GM18517 (cell line): ENCODE measurements at regions not wholly inside any gene's neighbourhood (a gene's known extent, or its start where the extent isn't known, plus 50 kb on each side); places are given as distances from the start of the nearest gene placed in this dataset.

Source experiments
- ATAC-seq: cut with Tn5 transposase; IDR thresholded peaks from one replicate; pipeline ENCODE4 v1.9.1; 2021; ENCODE audit warnings: mild to moderate bottlenecking, moderate library complexity; ENCODE audit not compliant: unreplicated experiment

- no peak for ATAC-seq
These were observed 178.0 kb downstream of the CEMIP2 start for GRCh38 chr9:71590362-71590761.

DNA sequence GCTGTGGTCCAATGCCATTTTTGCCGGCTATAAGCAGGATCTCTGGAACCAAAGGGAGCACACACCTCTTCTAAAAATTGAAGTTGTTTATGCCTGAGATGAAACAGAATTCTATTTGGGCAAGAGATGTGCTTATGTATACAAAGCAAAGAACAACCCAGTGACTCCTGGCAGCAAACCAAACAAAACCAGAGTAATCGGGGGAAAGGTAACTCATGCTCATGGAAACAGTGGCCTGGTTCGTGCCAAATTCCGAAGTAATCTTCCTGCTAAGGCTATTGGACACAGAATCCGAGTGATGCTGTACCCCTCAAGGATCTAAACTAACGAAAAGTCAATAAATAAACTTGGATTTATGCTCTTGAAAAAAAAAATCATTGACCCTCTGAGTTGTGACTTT lies 178.7 kb downstream of the CEMIP2 start:
- ATAC-seq, result no peak

DNA sequence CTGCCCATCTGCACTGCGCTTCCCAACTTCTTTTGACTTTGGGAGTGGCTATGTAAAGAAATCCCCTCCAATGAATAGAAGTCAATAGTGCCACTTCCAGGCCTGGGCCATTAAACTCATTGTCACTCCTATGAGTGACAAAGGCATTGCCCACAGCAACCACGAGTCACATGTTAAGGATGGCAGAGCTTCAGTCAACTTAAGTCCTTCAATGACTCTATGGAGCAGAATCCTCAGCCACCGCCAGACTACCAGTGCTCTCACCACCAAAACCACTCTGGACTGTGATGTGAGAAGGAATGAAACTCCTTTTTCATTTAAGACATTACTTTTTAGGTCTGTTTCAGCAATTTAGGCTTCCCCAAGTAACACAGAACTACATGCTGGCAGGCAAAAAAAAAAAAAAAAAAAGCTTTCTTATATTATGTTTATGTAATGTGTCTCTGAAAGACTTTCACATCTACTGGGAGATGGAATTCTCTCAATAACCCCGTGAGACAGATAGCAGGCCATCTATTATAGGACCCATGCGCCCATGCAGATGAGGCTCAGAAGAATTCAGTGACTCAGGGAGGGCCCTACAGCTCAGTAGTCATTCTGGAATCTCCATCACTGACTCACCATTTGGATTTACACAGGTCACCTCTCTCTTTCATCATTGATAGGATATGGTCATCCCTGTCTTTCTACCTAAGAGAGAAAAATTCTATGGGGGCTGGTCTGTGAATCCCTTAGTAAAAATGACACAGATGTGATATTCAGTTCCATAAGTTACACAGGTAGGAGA lies 180.5 kb downstream of the CEMIP2 start:
- no peak for ATAC-seq

DNA sequence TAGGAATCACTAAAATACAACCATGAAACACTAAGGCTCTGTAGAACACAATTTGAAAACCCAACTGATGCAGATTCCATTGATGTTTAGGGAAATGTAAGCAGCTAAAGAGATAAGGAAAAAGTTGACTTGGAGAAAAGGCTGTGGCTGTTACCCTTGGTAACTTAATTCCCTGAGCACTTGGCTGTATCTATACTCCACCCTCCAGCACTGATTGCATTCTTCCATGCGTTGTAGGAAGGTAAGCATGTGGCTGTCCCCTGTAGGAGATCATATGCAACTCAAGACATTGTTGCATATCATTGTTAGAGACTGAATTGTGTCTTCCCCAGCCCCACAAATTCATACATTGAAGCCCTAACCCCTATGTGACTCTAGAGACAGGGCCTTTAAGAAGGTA lies 184.5 kb downstream of the CEMIP2 start:
- ATAC-seq, result no peak

DNA sequence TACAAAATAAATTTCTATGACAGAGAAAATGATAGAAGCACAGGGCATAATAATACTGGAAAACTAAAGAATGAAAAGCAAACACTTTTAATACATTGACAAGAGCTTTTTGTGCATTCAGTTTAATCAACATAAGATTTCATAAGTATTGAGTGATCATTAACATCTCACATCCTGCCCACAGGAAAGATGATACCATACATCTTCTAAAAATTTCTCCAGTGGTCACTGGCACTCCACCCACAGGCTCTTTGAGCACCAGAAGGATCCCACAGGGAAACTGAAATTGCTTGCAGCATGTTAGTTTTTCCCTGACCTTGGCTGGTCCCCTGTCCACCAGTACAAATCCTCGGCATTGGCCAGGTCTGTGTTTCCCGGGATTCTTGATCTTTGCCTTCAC lies 186.0 kb downstream of the CEMIP2 start:
- no peak for ATAC-seq

GRCh38 chr9:71581101-71581500 lies 187.2 kb downstream of the CEMIP2 start:
- ATAC-seq, result no peak

DNA sequence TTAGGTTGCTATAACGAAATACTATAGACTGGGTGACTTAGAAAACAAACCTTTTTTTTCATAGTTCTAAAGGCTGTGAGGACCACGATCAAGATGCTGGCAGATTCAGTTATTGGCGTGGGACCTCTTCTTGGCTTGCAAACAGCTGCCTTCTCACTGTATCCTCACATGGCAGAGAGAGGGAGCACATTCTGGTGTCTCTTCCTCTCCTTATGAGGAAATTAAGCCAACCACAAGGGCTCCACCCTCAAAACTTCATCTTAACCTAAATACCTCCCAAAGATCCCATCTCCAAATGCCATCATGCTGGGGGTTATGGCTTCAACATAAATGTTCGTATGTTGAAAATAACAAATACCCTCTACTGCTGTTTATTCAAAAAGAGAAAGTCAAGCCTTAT lies 197.1 kb downstream of the CEMIP2 start:
- ATAC-seq, result no peak

DNA sequence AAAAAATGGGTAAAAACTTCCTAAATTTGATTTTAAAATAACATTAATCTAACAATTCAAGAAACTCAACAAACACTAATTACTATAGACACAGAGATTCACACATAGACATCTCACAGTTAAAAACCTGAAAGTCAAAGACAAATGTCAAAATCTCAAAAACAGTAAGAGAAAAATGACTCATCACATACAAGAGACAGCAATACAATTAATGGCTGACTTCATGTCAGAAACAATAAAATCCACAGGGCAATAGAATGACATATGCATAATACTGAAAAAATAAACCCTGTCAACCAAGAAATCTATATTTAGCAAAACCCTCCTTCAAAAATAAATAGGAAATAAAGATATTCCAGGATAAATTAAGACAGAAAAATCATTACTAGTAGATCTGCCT lies 200.4 kb downstream of the CEMIP2 start:
- no peak for ATAC-seq

DNA sequence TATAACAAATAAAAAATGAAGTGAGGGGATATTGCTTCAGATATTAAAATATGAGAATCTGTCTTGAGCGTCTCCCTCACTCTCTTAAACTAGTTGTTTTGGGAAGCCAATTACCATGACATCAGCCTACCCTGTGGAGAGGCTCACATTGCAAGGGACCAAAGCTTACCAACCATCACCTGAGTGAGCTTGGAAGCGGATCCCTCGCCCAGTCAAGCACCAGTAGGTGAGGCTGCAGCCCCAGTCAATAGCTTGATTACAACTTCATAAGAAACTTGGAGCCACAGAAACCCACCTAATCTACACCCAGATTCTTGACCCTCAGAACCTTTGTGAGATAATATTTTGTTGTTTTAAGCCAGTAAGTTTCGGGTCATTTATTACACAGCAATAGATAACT lies 206.2 kb downstream of the CEMIP2 start:
- no peak for ATAC-seq

DNA sequence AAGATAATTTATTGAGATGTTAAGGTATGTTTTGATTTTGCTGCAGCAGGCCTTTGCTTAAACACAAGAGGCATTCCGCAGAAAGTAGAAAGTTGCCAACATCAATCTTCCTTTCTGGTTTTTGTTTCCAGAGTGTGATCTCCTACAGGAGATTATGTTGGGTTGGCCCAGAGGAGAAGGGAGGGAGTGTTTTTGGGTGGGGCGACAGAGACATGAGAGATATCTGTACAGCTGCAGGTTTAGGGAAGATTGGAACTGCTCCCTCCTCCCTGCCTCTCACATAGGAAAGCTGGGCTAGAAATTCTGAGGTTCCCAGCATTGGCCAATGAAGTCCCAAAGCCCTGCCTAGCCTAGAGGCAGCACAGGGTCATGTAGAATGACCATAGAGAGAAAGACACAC lies 211.0 kb downstream of the CEMIP2 start:
- ATAC-seq, result no peak

- no peak for ATAC-seq
These were observed 215.8 kb downstream of the CEMIP2 start for GRCh38 chr9:71552480-71552879.

GRCh38 chr9:71549023-71549422 lies 219.3 kb downstream of the CEMIP2 start:
- ATAC-seq, result peak; percentile 92

GRCh38 chr9:71544464-71544863 lies 223.8 kb downstream of the CEMIP2 start:
- no peak for ATAC-seq

GRCh38 chr9:71541436-71541835 lies 226.9 kb downstream of the CEMIP2 start:
- no peak for ATAC-seq

GRCh38 chr9:71524996-71525580 lies 243.2 kb downstream of the CEMIP2 start:
- no peak for ATAC-seq

- no peak for ATAC-seq
These were observed 243.8 kb downstream of the CEMIP2 start for GRCh38 chr9:71524516-71524915.

- ATAC-seq, result no peak
These were observed 247.2 kb downstream of the CEMIP2 start for GRCh38 chr9:71521132-71521531.

DNA sequence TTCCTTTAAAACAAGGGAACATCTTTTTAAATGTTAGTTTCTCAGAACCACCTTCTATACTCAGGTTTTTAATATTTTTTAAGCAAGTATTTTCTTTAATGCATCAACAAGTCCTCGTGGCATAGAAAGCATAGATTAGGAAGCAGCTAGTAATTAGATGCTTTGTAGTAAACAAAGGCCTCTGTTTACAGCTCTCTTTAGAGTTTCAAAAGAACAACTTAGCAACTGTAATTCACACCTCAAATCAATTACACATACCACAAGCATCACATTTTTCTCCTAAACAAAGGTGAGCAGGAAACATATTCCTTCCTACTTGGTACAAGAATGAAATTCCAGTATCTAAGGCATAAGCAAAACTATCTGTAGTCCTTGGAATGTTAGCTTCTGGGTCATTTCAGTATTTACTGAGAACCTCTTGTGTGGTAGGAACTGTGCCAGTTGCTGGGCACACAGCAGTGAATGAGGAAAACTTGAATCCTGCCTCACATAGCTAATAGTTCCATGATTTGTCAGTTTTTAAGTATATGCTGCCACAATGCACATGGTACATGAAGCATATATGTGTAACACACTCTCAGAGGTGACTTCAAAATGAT lies 249.1 kb downstream of the CEMIP2 start:
- ATAC-seq, result no peak

- ATAC-seq, result no peak
These were observed 250.1 kb downstream of the CEMIP2 start for GRCh38 chr9:71518045-71518827.

- ATAC-seq, result no peak
These were observed 252.7 kb downstream of the CEMIP2 start for GRCh38 chr9:71515626-71516025.

DNA sequence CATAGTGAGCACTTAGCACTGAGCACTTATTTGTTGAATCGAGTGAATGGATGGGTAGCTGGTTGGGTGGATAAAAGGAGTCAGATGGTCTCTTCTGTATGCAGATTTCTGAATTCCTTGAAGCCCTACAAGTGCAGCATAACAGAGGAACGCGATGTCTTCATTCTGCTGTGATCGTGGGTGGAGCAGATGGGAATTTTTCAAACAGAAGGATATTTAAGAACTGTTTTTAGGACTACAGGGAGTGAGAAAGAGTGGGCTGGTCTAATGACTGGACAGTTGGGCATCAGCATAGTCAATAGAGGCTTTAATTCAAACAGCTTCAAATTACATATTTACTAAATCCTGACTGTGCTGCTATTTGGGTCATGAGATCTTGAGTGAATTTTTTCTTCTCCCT lies 253.2 kb downstream of the CEMIP2 start:
- ATAC-seq, result no peak
